Ovary (tissue), 7 donors: ENCODE measurements at regions not wholly inside any gene's neighbourhood (a gene's known extent, or its start where the extent isn't known, plus 50 kb on each side); places are given as distances from the start of the nearest gene placed in this dataset.

ENCODE experiments used
- DNase-seq, 5 donors: peaks; one replicate each; pipeline ENCODE4 v3.0.0-alpha.2; 2019 to 2020
- H3K27ac ChIP-seq, 2 donors: fragments of 200-600 bp; one replicate each; pipeline versions ENCODE4 v1.5.1 to v1.8.0; 2019 to 2022
- H3K27me3 ChIP-seq: fragments of 200-600 bp; one replicate; pipeline ENCODE4 v1.8.0; 2022
- H3K36me3 ChIP-seq: fragments of 200-600 bp; sonication (generic); one replicate; pipeline ENCODE4 v1.5.1; 2019
- H3K4me1 ChIP-seq: one replicate; pipeline ENCODE4 v1.8.1; 2013; ENCODE audit warnings: mild to moderate bottlenecking, moderate library complexity; ENCODE audit not compliant: insufficient read depth
- H3K4me3 ChIP-seq: fragments of 200-600 bp; sonication (generic); one replicate; pipeline ENCODE4 v1.5.1; 2017
- H3K9me3 ChIP-seq, 2 donors: fragments of 200-600 bp in 1 of 2; sonication (generic) in 1 of 2; one replicate each; pipeline versions ENCODE4 v1.5.1 to v1.8.1; 2013 to 2019; ENCODE audit warnings: mild to moderate bottlenecking in 1 of 2, moderate library complexity in 1 of 2
- CTCF ChIP-seq, 3 donors: fragments of 450-650 bp in 2 of 3; fragments of 200-600 bp in 1 of 3; IDR thresholded peaks; one replicate each; pipeline versions ENCODE4 v1.5.1 to v1.8.0; 2016 to 2022; ENCODE audit warnings: antibody characterized with exemption in 3 of 3, mild to moderate bottlenecking in 1 of 3
- EP300 ChIP-seq: sonication (generic); formaldehyde crosslinking; IDR thresholded peaks from one replicate; pipeline ENCODE4 v1.6.1; 2017; ENCODE audit warnings: antibody characterized with exemption
- POLR2A ChIP-seq: fragments of 450-650 bp; IDR thresholded peaks from one replicate; pipeline ENCODE4 v1.6.1; 2017; ENCODE audit warnings: antibody characterized with exemption, mild to moderate bottlenecking, moderate library complexity
- WGBS, 3 donors: extraction: QIAGEN DNeasy Blood & Tissue Kit in 1 of 3; methylation state at CpG; one replicate each; pipeline versions ENCODE4 v1.1.5 to v1.1.7; 2013 to 2017; 5-methylcytosine and 5-hydroxymethylcytosine counted together
- intact Hi-C, 4 donors: fragments of 100-400 bp; cut with DNase I; formaldehyde crosslinking; loops; one replicate each; pipeline versions ENCODE4 v1.11.0 to v1.15.1; 2022 to 2023
- donor health status: DM: no; HTN: no; CAD: no; lungs with moderate emphysema.
- donor health status: DM: no; HTN: no; CAD: no.
- donor health status: Bipolar disorder and iron deficiency.
- donor health status: DM: no; HTN: no; CAD: no.
- donor health status: DM: yes; HTN: yes; CAD: no.

- WGBS, 3 donors: 44 to 61% (median 56%) methylated on average over 7 of the region's 7 CpGs
- Histone ChIP-seq H3K9me3 (no peaks in the 10 kb centered on the region), H3K27me3 (no peaks in the 10 kb centered on the region), H3K4me3 (no peak overlapping the region), H3K36me3 (no peaks in the 10 kb centered on the region), H3K27ac (no peak overlapping the region), H3K4me1 (no peaks in the 10 kb centered on the region)
- intact Hi-C loops: no loop called here
- no peak for DNase-seq
- no peak for TF ChIP-seq CTCF (IDR thresholded peaks at IDR 0.05)
- TF ChIP-seq POLR2A: no peak
- no peak for TF ChIP-seq EP300
Measured at GRCh38 chr20:1710484-1710883, 52.9 kb upstream of the SIRPG start.

GRCh38 chr20:1707588-1708449 is 50.2 kb upstream of the SIRPG start:
- no peak for DNase-seq
- 58 to 75% (median 69%) methylated on average over 6 of the region's 6 CpGs for WGBS, 3 donors
- no peaks in the 10 kb centered on the region for H3K36me3 ChIP-seq
- no peaks in the 10 kb centered on the region for H3K27me3 ChIP-seq
- intact Hi-C loops: no loop called here
- H3K4me3 ChIP-seq: no peak overlapping the region
- no peak for TF ChIP-seq EP300
- TF ChIP-seq CTCF (IDR thresholded peaks at IDR 0.05): no peak
- TF ChIP-seq POLR2A: no peak
- no peaks in the 10 kb centered on the region for H3K4me1 ChIP-seq
- H3K27ac ChIP-seq: no peak overlapping the region
- no peaks in the 10 kb centered on the region for H3K9me3 ChIP-seq
